Common myeloid progenitor, CD34-positive (primary cell): ENCODE measurements at regions not wholly inside any gene's neighbourhood (a gene's known extent, or its start where the extent isn't known, plus 50 kb on each side); places are given as distances from the start of the nearest gene placed in this dataset.

ENCODE experiments used
- CTCF ChIA-PET: fragments of 350-600 bp; sonication (Branson Sonifier 250); formaldehyde crosslinking; loops from one replicate; lab custom pipeline; 2021; ENCODE audit warnings: antibody characterized with exemption; lab: Charles Lee
- POLR2A ChIA-PET: fragments of 350-600 bp; sonication (Branson Sonifier 250); formaldehyde crosslinking; loops from one replicate; lab custom pipeline; 2021; ENCODE audit warnings: antibody characterized with exemption; lab: Charles Lee
- DNase-seq, 3 donors: peaks; one replicate each; pipeline versions ENCODE4 v3.0.0 to v3.0.0-alpha.2; 2013
- H3K27ac ChIP-seq, 2 experiments: 1 replicate in 1 of 2; 2 replicates in 1 of 2; pipeline ENCODE4 v1.7.0; 2013; ENCODE audit warnings: inconsistent platforms in 2 of 2, low read length in 2 of 2, mild to moderate bottlenecking in 2 of 2, low read depth in 1 of 2, moderate library complexity in 1 of 2; ENCODE audit not compliant: severe bottlenecking in 2 of 2, insufficient read depth in 1 of 2, poor library complexity in 1 of 2
- H3K27me3 ChIP-seq, 5 experiments: replicated peaks in 2 of 5; 1 replicate in 3 of 5; 2 replicates in 2 of 5; pipeline versions ENCODE4 v1.6.1 to v1.7.0; 2013; ENCODE audit warnings: low read length in 4 of 5, mild to moderate bottlenecking in 2 of 5, moderate library complexity in 2 of 5, inconsistent platforms in 1 of 5; ENCODE audit not compliant: insufficient read depth in 5 of 5, control insufficient read depth in 4 of 5
- H3K36me3 ChIP-seq, 4 experiments: 1 replicate in 2 of 4; 2 replicates in 2 of 4; pipeline versions ENCODE4 v1.6.1 to v1.7.0; 2013; ENCODE audit warnings: low read length in 3 of 4, control low read depth in 1 of 4, mild to moderate bottlenecking in 1 of 4; ENCODE audit not compliant: control insufficient read depth in 4 of 4, insufficient read depth in 4 of 4
- H3K4me1 ChIP-seq, 4 experiments: 1 replicate in 3 of 4; 2 replicates in 1 of 4; pipeline versions ENCODE4 v1.6.1 to v1.7.1; 2013; ENCODE audit warnings: low read length in 3 of 4, mild to moderate bottlenecking in 3 of 4, control low read depth in 1 of 4, inconsistent platforms in 1 of 4, moderate library complexity in 1 of 4; ENCODE audit not compliant: control insufficient read depth in 4 of 4, insufficient read depth in 4 of 4; ENCODE audit errors: control extremely low read depth in 1 of 4
- H3K4me3 ChIP-seq, 7 experiments: 1 replicate in 4 of 7; 2 replicates in 3 of 7; pipeline versions ENCODE4 v1.5.1 to v1.7.0; 2013; ENCODE audit warnings: mild to moderate bottlenecking in 7 of 7, low read length in 6 of 7, moderate library complexity in 6 of 7, inconsistent platforms in 2 of 7, low read depth in 2 of 7, control low read depth in 1 of 7; ENCODE audit not compliant: insufficient read depth in 4 of 7, control insufficient read depth in 1 of 7; ENCODE audit errors: extremely low read depth in 1 of 7
- H3K9me3 ChIP-seq, 5 experiments: 1 replicate in 4 of 5; 2 replicates in 1 of 5; pipeline versions ENCODE4 v1.6.1 to v1.7.1; 2013; ENCODE audit warnings: low read length in 4 of 5, mild to moderate bottlenecking in 2 of 5, inconsistent platforms in 1 of 5, low read depth in 1 of 5, moderate library complexity in 1 of 5; ENCODE audit not compliant: control insufficient read depth in 4 of 5, insufficient read depth in 2 of 5; ENCODE audit errors: control extremely low read depth in 1 of 5
- WGBS: methylation state at CpG from one replicate; pipeline ENCODE4 v1.1.5; 2013; ENCODE audit not compliant: insufficient coverage; 5-methylcytosine and 5-hydroxymethylcytosine counted together

DNA sequence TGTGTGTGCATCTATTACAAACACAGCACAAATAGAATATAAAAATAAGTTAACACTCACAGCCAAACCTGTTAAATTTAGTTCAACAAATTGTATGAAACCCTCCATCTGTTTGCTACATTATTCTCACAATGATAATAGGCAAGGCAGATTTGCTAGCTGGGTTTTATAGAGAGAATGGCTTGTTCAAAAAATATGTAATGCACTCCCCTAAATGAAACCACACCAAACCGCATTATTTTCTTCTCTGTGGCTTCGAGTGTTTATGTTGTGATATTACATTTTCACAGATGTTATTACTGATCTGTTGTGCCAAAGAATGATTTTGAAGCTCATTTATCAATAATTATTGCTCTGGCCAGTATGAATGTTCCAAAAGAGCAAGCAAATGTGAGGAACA, 92.9 kb downstream of the SPATA31D1 start:
- Histone ChIP-seq H3K9me3 (no peaks in the 10 kb centered on the region), H3K4me3 (no peak overlapping the region), H3K27me3 (no peaks in the 10 kb centered on the region), H3K36me3 (no peaks in the 10 kb centered on the region), H3K27ac (no peak overlapping the region), H3K4me1 (no peaks in the 10 kb centered on the region)
- no CpG with 5 or more reads among the region's 2 CpGs for WGBS
- ChIA-PET POLR2A (no interaction called here), CTCF (no interaction called here)
- DNase-seq, result no peak

- no peaks in the 10 kb centered on the region for H3K9me3 ChIP-seq
- no peaks in the 10 kb centered on the region for H3K27me3 ChIP-seq
- ChIA-PET CTCF (no interaction called here), POLR2A (no interaction called here)
- H3K4me3 ChIP-seq, result no peak overlapping the region
- no peaks in the 10 kb centered on the region for H3K4me1 ChIP-seq
- H3K27ac ChIP-seq, result no peak overlapping the region
- H3K36me3 ChIP-seq, result no peaks in the 10 kb centered on the region
- DNase-seq, result no peak
Observed at GRCh38 chr9:82082563-82082962, 94.0 kb downstream of the SPATA31D1 start.

DNA sequence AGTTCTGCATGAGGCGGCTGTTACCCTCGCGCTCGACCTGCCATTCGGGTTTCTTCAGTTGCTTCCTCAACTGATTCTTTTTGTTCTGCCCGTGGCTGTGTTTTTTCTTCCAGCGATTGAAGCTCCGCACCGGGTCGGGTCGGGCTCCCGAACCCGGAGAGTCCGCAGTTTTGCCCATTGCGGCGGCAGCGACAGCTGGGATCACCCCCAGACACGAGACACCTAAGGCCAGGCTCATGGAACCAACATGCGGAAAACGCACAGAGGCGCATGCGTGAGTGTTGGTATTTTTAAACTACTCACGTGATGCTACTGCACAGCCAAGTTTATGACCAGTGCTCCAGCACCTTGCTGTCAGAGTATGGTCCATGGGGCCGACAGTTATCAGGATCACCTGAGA, 100.0 kb downstream of the SPATA31D1 start:
- ChIA-PET POLR2A (no interaction called here), CTCF (no interaction called here)
- no peaks in the 10 kb centered on the region for H3K4me1 ChIP-seq
- no peaks in the 10 kb centered on the region for H3K36me3 ChIP-seq
- H3K9me3 ChIP-seq, result no peaks in the 10 kb centered on the region
- H3K27ac ChIP-seq, result no peak overlapping the region
- 97% methylated on average over 20 of the region's 24 CpGs for WGBS
- H3K27me3 ChIP-seq, result no peaks in the 10 kb centered on the region
- no peak for DNase-seq
- no peak overlapping the region for H3K4me3 ChIP-seq

GRCh38 chr9:82090046-82090445, 101.5 kb downstream of the SPATA31D1 start:
- WGBS, result 100% methylated on average over 1 of the region's 2 CpGs
- ChIA-PET POLR2A (no interaction called here), CTCF (interaction anchor here (1.1 kb wide), 1 partner anchor 11 kb away, joined by 3 read pairs; no protein-coding TSS in a partner anchor)
- DNase-seq, result no peak
- Histone ChIP-seq H3K27ac (no peak overlapping the region), H3K36me3 (no peaks in the 10 kb centered on the region), H3K4me3 (no peak overlapping the region), H3K27me3 (no peaks in the 10 kb centered on the region), H3K4me1 (no peaks in the 10 kb centered on the region), H3K9me3 (no peaks in the 10 kb centered on the region)

- H3K27me3 ChIP-seq, result no peaks in the 10 kb centered on the region
- WGBS, result no CpG with 5 or more reads among the region's 1 CpG
- H3K9me3 ChIP-seq, result no peaks in the 10 kb centered on the region
- CTCF ChIA-PET, result no interaction called here
- no peaks in the 10 kb centered on the region for H3K4me1 ChIP-seq
- H3K27ac ChIP-seq, result no peak overlapping the region
- no peaks in the 10 kb centered on the region for H3K36me3 ChIP-seq
- no peak overlapping the region for H3K4me3 ChIP-seq
- POLR2A ChIA-PET, result no interaction called here
- DNase-seq, result no peak
Observed at GRCh38 chr9:82091100-82091499, 102.5 kb downstream of the SPATA31D1 start.

- Histone ChIP-seq H3K9me3 (no peaks in the 10 kb centered on the region), H3K27ac (no peak overlapping the region), H3K27me3 (no peaks in the 10 kb centered on the region), H3K36me3 (no peaks in the 10 kb centered on the region), H3K4me3 (no peak overlapping the region), H3K4me1 (no peaks in the 10 kb centered on the region)
- POLR2A ChIA-PET, result no interaction called here
- DNase-seq, result no peak
- CTCF ChIA-PET, result no interaction called here
- WGBS, result no CpG with 5 or more reads among the region's 2 CpGs
Observed at GRCh38 chr9:82091610-82092009, 103.0 kb downstream of the SPATA31D1 start.

- DNase-seq, result no peak
- POLR2A ChIA-PET, result no interaction called here
- peaks cover 0 to 14% (median 11%) of the 10 kb centered on the region in 5 experiments for H3K9me3 ChIP-seq
- H3K4me1 ChIP-seq, result no peaks in the 10 kb centered on the region
- CTCF ChIA-PET, result interaction anchor here (1.2 kb wide), 1 partner anchor 11 kb away, joined by 3 read pairs; no protein-coding TSS in a partner anchor
- no peak overlapping the region for H3K4me3 ChIP-seq
- H3K27ac ChIP-seq, result no peak overlapping the region
- H3K36me3 ChIP-seq, result no peaks in the 10 kb centered on the region
- 100% methylated on average over 1 of the region's 1 CpG for WGBS
- H3K27me3 ChIP-seq, result no peaks in the 10 kb centered on the region
Observed at GRCh38 chr9:82101475-82101874, 112.9 kb downstream of the SPATA31D1 start.
